ENCODE measurements at regions not wholly inside any gene's neighbourhood (a gene's known extent, or its start where the extent isn't known, plus 50 kb on each side); places are given as distances from the start of the nearest gene placed in this dataset.

GRCh38 chrX:30949554-30949953, 60.5 kb upstream of the TAB3 start:
- DNase-seq = no peak

- no peak for DNase-seq
Measured at GRCh38 chrX:30948626-30949025, 59.6 kb upstream of the TAB3 start.

GRCh38 chrX:30948051-30948450, 59.0 kb upstream of the TAB3 start:
- DNase-seq = no peak

- DNase-seq = no peak
Measured at GRCh38 chrX:30943984-30944383, 54.9 kb upstream of the TAB3 start.

GRCh38 chrX:30941898-30942297, 52.8 kb upstream of the TAB3 start:
- no peak for DNase-seq

- DNase-seq = no peak
Measured at GRCh38 chrX:30939928-30940327, 50.9 kb upstream of the TAB3 start.

Data from eye (tissue), 1 donor.